Adrenal gland (tissue), 9 donors: ENCODE measurements at regions not wholly inside any gene's neighbourhood (a gene's known extent, or its start where the extent isn't known, plus 50 kb on each side); places are given as distances from the start of the nearest gene placed in this dataset.

Experiments
- DNase-seq, 7 donors: peaks; one replicate each; pipeline ENCODE4 v3.0.0-alpha.2; 2019 to 2020
- H3K27ac ChIP-seq, 5 donors: fragments of 200-600 bp; sonication (generic) in 4 of 5; 1 replicate in 3 of 5; 2 replicates in 2 of 5; pipeline versions ENCODE4 v1.5.1 to v1.8.0; 2016 to 2020; ENCODE audit warnings: mild to moderate bottlenecking in 1 of 5
- H3K27me3 ChIP-seq: fragments of 200-600 bp; 2 replicates; pipeline ENCODE4 v1.8.0; 2021
- H3K36me3 ChIP-seq, 2 donors: fragments of 200-600 bp; replicated peaks in 1 of 2; 1 replicate in 1 of 2; 2 replicates in 1 of 2; pipeline versions ENCODE4 v1.5.1 to v1.8.0; 2018 to 2022
- H3K4me1 ChIP-seq, 2 donors: fragments of 200-600 bp; replicated peaks in 1 of 2; 1 replicate in 1 of 2; 2 replicates in 1 of 2; pipeline versions ENCODE4 v1.5.1 to v1.8.0; 2018 to 2021
- H3K4me3 ChIP-seq, 4 donors: fragments of 200-600 bp; sonication (generic) in 3 of 4; one replicate each; pipeline ENCODE4 v1.5.1; 2016 to 2018
- H3K9me3 ChIP-seq, 3 donors: fragments of 200-600 bp; sonication (generic) in 1 of 3; replicated peaks in 1 of 3; 1 replicate in 2 of 3; 2 replicates in 1 of 3; pipeline versions ENCODE4 v1.5.1 to v1.8.0; 2016 to 2021
- CTCF ChIP-seq, 6 experiments: fragments of 450-650 bp in 4 of 6; fragments of 200-600 bp in 2 of 6; sonication (generic) in 1 of 6; IDR thresholded peaks; 1 replicate in 5 of 6; 2 replicates in 1 of 6; pipeline versions ENCODE4 v1.5.1 to v1.8.0; 2016 to 2021; ENCODE audit warnings: antibody characterized with exemption in 6 of 6, mild to moderate bottlenecking in 2 of 6, moderate library complexity in 1 of 6
- POLR2A ChIP-seq, 2 donors: fragments of 450-650 bp; IDR thresholded peaks; one replicate each; pipeline ENCODE4 v1.6.1; 2017; ENCODE audit warnings: antibody characterized with exemption in 2 of 2, mild to moderate bottlenecking in 2 of 2, moderate library complexity in 1 of 2
- WGBS, 4 donors: extraction: QIAGEN DNeasy Blood & Tissue Kit in 2 of 4; methylation state at CpG; one replicate each; pipeline versions ENCODE4 v1.1.5 to v1.1.7; 2013 to 2017; 5-methylcytosine and 5-hydroxymethylcytosine counted together
- intact Hi-C, 2 donors: fragments of 100-400 bp; cut with DNase I; formaldehyde crosslinking; loops; one replicate each; pipeline versions ENCODE4 v1.14.1 to v1.15.0; 2022 to 2023
- donor health status: healthy with polysubstance abuse.
- donor health status: Bipolar disorder and iron deficiency.
- donor health status: DM: yes; HTN: yes; CAD: no.
- donor health status: DM: no; HTN: no; CAD: no.
- donor health status: DM: no; HTN: no; CAD: no.

- DNase-seq = no peak
- WGBS, 4 donors = 62 to 76% (median 73%) methylated on average over 2 of the region's 2 CpGs
- Histone ChIP-seq H3K4me1 (no peaks in the 10 kb centered on the region), H3K27ac (no peak overlapping the region), H3K27me3 (no peaks in the 10 kb centered on the region), H3K9me3 (no peaks in the 10 kb centered on the region), H3K4me3 (no peak overlapping the region), H3K36me3 (no peaks in the 10 kb centered on the region)
- intact Hi-C loops = no loop called here
- TF ChIP-seq POLR2A (IDR thresholded peaks at IDR 0.05) (no peak), CTCF (IDR thresholded peaks at IDR 0.05) (no peak)
Observed at GRCh38 chr6:91569071-91569470, 982.2 kb upstream of the MAP3K7 start.

DNA sequence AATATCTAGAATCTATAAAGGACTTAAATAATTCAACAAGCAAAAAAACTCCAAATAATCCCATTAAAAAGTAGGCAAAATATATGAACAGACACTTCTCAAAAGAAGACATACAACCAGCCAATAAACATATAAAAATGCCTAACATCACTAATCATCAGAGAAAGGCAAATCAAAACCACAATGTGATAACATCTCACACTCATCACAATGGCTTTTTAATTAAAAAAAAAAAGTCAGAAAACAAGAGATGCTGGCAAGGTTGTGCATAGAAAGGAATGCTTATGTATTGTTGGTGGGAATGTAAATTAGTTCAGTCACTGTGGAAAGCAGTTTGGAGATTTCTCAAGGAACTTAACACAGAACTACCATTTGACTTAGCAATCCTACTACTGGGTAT, 979.6 kb upstream of the MAP3K7 start:
- no peak for TF ChIP-seq CTCF (IDR thresholded peaks at IDR 0.05)
- TF ChIP-seq POLR2A (IDR thresholded peaks at IDR 0.05) = no peak
- no peaks in the 10 kb centered on the region for H3K4me1 ChIP-seq
- no peaks in the 10 kb centered on the region for H3K9me3 ChIP-seq
- H3K36me3 ChIP-seq = no peaks in the 10 kb centered on the region
- no peak for DNase-seq
- H3K4me3 ChIP-seq = no peak overlapping the region
- no peak overlapping the region for H3K27ac ChIP-seq
- intact Hi-C loops = no loop called here
- H3K27me3 ChIP-seq = no peaks in the 10 kb centered on the region

DNA sequence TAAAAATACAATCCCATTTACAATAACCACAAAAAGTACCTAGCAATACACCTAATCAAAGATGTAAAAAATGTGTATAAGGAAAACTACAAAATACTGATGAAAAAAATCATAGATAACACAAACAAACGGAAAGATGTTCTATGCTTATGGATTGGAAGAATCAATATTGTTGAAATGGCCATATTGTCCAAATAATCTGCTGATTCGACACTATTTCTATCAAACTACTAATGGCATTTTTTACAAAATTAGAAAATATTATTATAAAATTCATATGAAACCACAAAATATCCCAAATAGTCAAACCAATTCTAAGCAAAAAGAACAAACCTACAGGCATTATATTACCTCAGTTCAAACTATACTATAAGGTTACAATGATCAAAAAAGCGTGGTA, 978.3 kb upstream of the MAP3K7 start:
- H3K27ac ChIP-seq = no peak overlapping the region
- no peaks in the 10 kb centered on the region for H3K36me3 ChIP-seq
- H3K4me3 ChIP-seq = no peak overlapping the region
- DNase-seq = no peak
- H3K4me1 ChIP-seq = no peaks in the 10 kb centered on the region
- TF ChIP-seq POLR2A (IDR thresholded peaks at IDR 0.05) = no peak
- no peaks in the 10 kb centered on the region for H3K9me3 ChIP-seq
- no peaks in the 10 kb centered on the region for H3K27me3 ChIP-seq
- WGBS, 4 donors = 64 to 81% (median 75%) methylated on average over 3 of the region's 3 CpGs
- intact Hi-C loops = no loop called here

DNA sequence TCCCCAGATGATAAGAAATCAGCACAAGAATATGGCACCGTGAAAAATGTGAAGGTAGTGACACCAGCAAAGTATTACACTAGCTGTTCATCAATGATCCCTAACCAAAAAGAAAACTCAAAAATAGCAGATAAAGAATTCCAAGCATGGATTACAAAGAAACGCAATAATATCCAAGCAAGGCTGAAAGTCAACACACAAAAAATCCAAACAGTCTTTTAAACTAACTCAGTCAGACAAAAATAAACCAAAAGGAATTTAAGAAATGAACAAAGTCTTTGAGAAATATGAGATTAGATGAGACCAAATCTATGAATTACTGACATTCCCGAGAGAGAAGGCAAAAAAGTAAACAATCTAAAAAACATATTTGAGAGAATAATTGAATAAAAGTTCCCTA, 976.1 kb upstream of the MAP3K7 start:
- Histone ChIP-seq H3K9me3 (no peaks in the 10 kb centered on the region), H3K4me1 (no peaks in the 10 kb centered on the region), H3K36me3 (no peaks in the 10 kb centered on the region), H3K27me3 (no peaks in the 10 kb centered on the region), H3K4me3 (no peak overlapping the region), H3K27ac (no peak overlapping the region)
- intact Hi-C loops = no loop called here
- 64 to 72% (median 69%) methylated on average over 3 of the region's 3 CpGs for WGBS, 4 donors
- TF ChIP-seq POLR2A (IDR thresholded peaks at IDR 0.05) = no peak
- TF ChIP-seq CTCF (IDR thresholded peaks at IDR 0.05) = no peak
- no peak for DNase-seq

- intact Hi-C loops = no loop called here
- no peaks in the 10 kb centered on the region for H3K36me3 ChIP-seq
- TF ChIP-seq POLR2A (IDR thresholded peaks at IDR 0.05) (no peak), CTCF (IDR thresholded peaks at IDR 0.05) (no peak)
- no peak overlapping the region for H3K4me3 ChIP-seq
- no peaks in the 10 kb centered on the region for H3K27me3 ChIP-seq
- H3K9me3 ChIP-seq = no peaks in the 10 kb centered on the region
- WGBS, 4 donors = 87 to 95% (median 90%) methylated on average over 3 of the region's 3 CpGs
- no peak overlapping the region for H3K27ac ChIP-seq
- no peak for DNase-seq
- H3K4me1 ChIP-seq = no peaks in the 10 kb centered on the region
Observed at GRCh38 chr6:91560409-91560808, 973.5 kb upstream of the MAP3K7 start.
